ENCODE measurements at regions not wholly inside any gene's neighbourhood (a gene's known extent, or its start where the extent isn't known, plus 50 kb on each side); places are given as distances from the start of the nearest gene placed in this dataset.

GRCh38 chr10:71062156-71062555 lies 150.2 kb upstream of the UNC5B start:
- H3K4me3 ChIP-seq (ENCODE audit: low read depth in 2 of 2, low read length in 1 of 2), result no peak overlapping the region

More at GRCh38 chr10:71062156-71062555, 150.2 kb upstream of the UNC5B start:
- Histone ChIP-seq H3K9me2 (no peaks in the 10 kb centered on the region), H3K79me2 (ENCODE audit: insufficient read depth) (no peaks in the 10 kb centered on the region), H3K9me3 (no peaks in the 10 kb centered on the region), H3K4me2 (no peak overlapping the region), H3K9ac (no peak overlapping the region), H2AFZ (ENCODE audit: low read depth) (no peak overlapping the region), H3K4me1 (ENCODE audit: control insufficient read depth in 1 of 2, insufficient read depth in 2 of 2, low read depth in 1 of 2, low read length in 1 of 2) (peaks cover 0 to 11% of the 10 kb centered on the region in 2 experiments; a peak in 1 of 4 replicates), H3K36me3 (replicated peaks in 1 of 2; ENCODE audit: control insufficient read depth in 1 of 2, insufficient read depth in 2 of 2, low read length in 1 of 2) (no peaks in the 10 kb centered on the region), H3K27me3 (ENCODE audit: insufficient read depth) (no peaks in the 10 kb centered on the region), H3F3A (replicated peaks; ENCODE audit: insufficient read depth) (no peaks in the 10 kb centered on the region), H3K27ac (ENCODE audit: low read depth in 2 of 2, low read length in 1 of 2) (no peak overlapping the region), H4K20me1 (ENCODE audit: insufficient read depth) (no peaks in the 10 kb centered on the region)
- DNase-seq, result no peak
- POLR2A ChIA-PET, result no interaction called here
- WGBS (ENCODE audit: low lambda C conversion rate), result 59% methylated on average over 3 of the region's 5 CpGs
- TF ChIP-seq POLR2AphosphoS5 (IDR thresholded peaks at IDR 0.05; ENCODE audit: low read depth, low read length) (no peak), NFIC (IDR thresholded peaks at IDR 0.05; ENCODE audit: borderline replicate concordance) (no peak), EP300 (IDR thresholded peaks at IDR 0.05; ENCODE audit: borderline replicate concordance in 1 of 2, low read depth in 1 of 2, low read length in 1 of 2) (no peak), NRF1 (IDR thresholded peaks at IDR 0.05; ENCODE audit: low read depth, low read length) (no peak), USF2 (IDR thresholded peaks at IDR 0.05; ENCODE audit: borderline replicate concordance, low read depth, low read length) (no peak), USF1 (IDR thresholded peaks at IDR 0.05; ENCODE audit: borderline replicate concordance, low read depth) (no peak), FOXJ3 (CRISPR knock-in tag; IDR thresholded peaks at IDR 0.05) (no peak), JUND (IDR thresholded peaks at IDR 0.05) (no peak), TEAD4 (IDR thresholded peaks at IDR 0.05; ENCODE audit: borderline replicate concordance, insufficient read depth) (no peak), RXRA (IDR thresholded peaks at IDR 0.05; ENCODE audit: borderline replicate concordance, low read depth) (no peak), RCOR1 (IDR thresholded peaks at IDR 0.05; ENCODE audit: low read length) (no peak), SIN3A (IDR thresholded peaks at IDR 0.05; ENCODE audit: borderline replicate concordance, low read depth, low read length) (no peak), FOSL2 (IDR thresholded peaks at IDR 0.05; ENCODE audit: borderline replicate concordance, low read depth) (no peak), YY1 (IDR thresholded peaks at IDR 0.05; ENCODE audit: low read depth) (no peak), CHD2 (IDR thresholded peaks at IDR 0.05; ENCODE audit: low read length, partially characterized antibody) (no peak), ZBTB33 (IDR thresholded peaks at IDR 0.05; ENCODE audit: borderline replicate concordance, low read depth) (no peak), MXI1 (IDR thresholded peaks at IDR 0.05; ENCODE audit: low read depth, low read length) (no peak), RAD21 (IDR thresholded peaks at IDR 0.05; ENCODE audit: low read length) (no peak), SMC3 (IDR thresholded peaks at IDR 0.05; ENCODE audit: low read depth, low read length) (no peak), GATA2 (CRISPR knock-in tag; IDR thresholded peaks at IDR 0.05) (no peak)
- CTCF ChIA-PET, result interaction anchor here (1.0 to 2.2 kb wide), 7 partner anchors 11 to 223 kb away, joined by 3 to 10 read pairs (median 6); no protein-coding TSS in a partner anchor
